ENCODE measurements at regions not wholly inside any gene's neighbourhood (a gene's known extent, or its start where the extent isn't known, plus 50 kb on each side); places are given as distances from the start of the nearest gene placed in this dataset.

GRCh38 chr2:2842466-2842865, 511.4 kb upstream of the MYT1L start (continued):
- no peak for TF ChIP-seq SP4 (IDR thresholded peaks at IDR 0.05; ENCODE audit: low read length)

Measured in H1 (cell line).